ENCODE measurements at regions not wholly inside any gene's neighbourhood (a gene's known extent, or its start where the extent isn't known, plus 50 kb on each side); places are given as distances from the start of the nearest gene placed in this dataset.

GRCh38 chr17:14797801-14798200 lies 467.3 kb downstream of the PMP22 start:
- Histone ChIP-seq H3K9me3 (ENCODE audit: insufficient read depth, low read depth, low read length) (no peaks in the 10 kb centered on the region), H3K4me3 (ENCODE audit: low read depth, low read length) (no peak overlapping the region), H3K4me2 (ENCODE audit: low read length) (no peak overlapping the region), H3K4ac (ENCODE audit: low read depth, low read length) (no peak overlapping the region), H4K8ac (ENCODE audit: low read depth, low read length) (no peak overlapping the region), H3K79me1 (ENCODE audit: low read length) (no peaks in the 10 kb centered on the region), H3K27ac (ENCODE audit: low read depth, low read length) (no peak overlapping the region), H2AK5ac (ENCODE audit: low read length) (no peak overlapping the region), H3K18ac (ENCODE audit: low read length) (no peak overlapping the region), H3K36me3 (ENCODE audit: control insufficient read depth in 1 of 2, insufficient read depth in 2 of 2, low read length in 2 of 2) (no peaks in the 10 kb centered on the region), H3K14ac (ENCODE audit: low read length) (no peak overlapping the region), H3K9ac (ENCODE audit: low read length) (no peak overlapping the region), H2BK120ac (ENCODE audit: insufficient read depth, low read length, poor library complexity) (no peak overlapping the region), H3K4me1 (ENCODE audit: control insufficient read depth in 1 of 2, insufficient read depth in 2 of 2, low read length in 2 of 2) (peaks cover 2% of the 10 kb centered on the region in 2 experiments), H4K12ac (ENCODE audit: low read depth, low read length) (no peak overlapping the region), H3K23ac (ENCODE audit: low read length) (no peak overlapping the region), H2AFZ (ENCODE audit: insufficient read depth, low read length, poor library complexity) (no peak overlapping the region), H2BK5ac (ENCODE audit: low read depth, low read length, poor library complexity) (no peak overlapping the region), H3K27me3 (ENCODE audit: insufficient read depth, low read length) (no peaks in the 10 kb centered on the region), H4K91ac (ENCODE audit: low read depth, low read length) (no peak overlapping the region), H3K79me2 (ENCODE audit: control insufficient read depth, insufficient read depth, low read length, poor library complexity) (no peaks in the 10 kb centered on the region), H2BK12ac (ENCODE audit: low read length) (no peak overlapping the region)
- no peak for DNase-seq
- no CpG with 5 or more reads among the region's 6 CpGs for WGBS (ENCODE audit: extremely low coverage, insufficient coverage, insufficient read length)

GRCh38 chr17:14797021-14797420 lies 468.1 kb downstream of the PMP22 start:
- no peak overlapping the region for H2AFZ ChIP-seq (ENCODE audit: insufficient read depth, low read length, poor library complexity)
- H4K8ac ChIP-seq (ENCODE audit: low read depth, low read length), result no peak overlapping the region
- no peaks in the 10 kb centered on the region for H3K79me2 ChIP-seq (ENCODE audit: control insufficient read depth, insufficient read depth, low read length, poor library complexity)
- WGBS (ENCODE audit: extremely low coverage, insufficient coverage, insufficient read length), result no CpG with 5 or more reads among the region's 4 CpGs
- no peak for DNase-seq
- H3K14ac ChIP-seq (ENCODE audit: low read length), result no peak overlapping the region
- no peak overlapping the region for H3K27ac ChIP-seq (ENCODE audit: low read depth, low read length)
- no peak overlapping the region for H2BK120ac ChIP-seq (ENCODE audit: insufficient read depth, low read length, poor library complexity)
- H4K91ac ChIP-seq (ENCODE audit: low read depth, low read length), result no peak overlapping the region
- no peaks in the 10 kb centered on the region for H3K79me1 ChIP-seq (ENCODE audit: low read length)
- H3K4me1 ChIP-seq (ENCODE audit: control insufficient read depth in 1 of 2, insufficient read depth in 2 of 2, low read length in 2 of 2), result peaks cover 3 to 4% of the 10 kb centered on the region in 2 experiments
- no peak overlapping the region for H4K12ac ChIP-seq (ENCODE audit: low read depth, low read length)
- no peak overlapping the region for H2BK5ac ChIP-seq (ENCODE audit: low read depth, low read length, poor library complexity)
- no peak overlapping the region for H2BK12ac ChIP-seq (ENCODE audit: low read length)
- no peak overlapping the region for H3K18ac ChIP-seq (ENCODE audit: low read length)
- H3K36me3 ChIP-seq (ENCODE audit: control insufficient read depth in 1 of 2, insufficient read depth in 2 of 2, low read length in 2 of 2), result no peaks in the 10 kb centered on the region
- H3K9me3 ChIP-seq (ENCODE audit: insufficient read depth, low read depth, low read length), result no peaks in the 10 kb centered on the region
- H3K27me3 ChIP-seq (ENCODE audit: insufficient read depth, low read length), result no peaks in the 10 kb centered on the region
- no peak overlapping the region for H3K9ac ChIP-seq (ENCODE audit: low read length)
- no peak overlapping the region for H2AK5ac ChIP-seq (ENCODE audit: low read length)
- H3K4me3 ChIP-seq (ENCODE audit: low read depth, low read length), result no peak overlapping the region
- no peak overlapping the region for H3K4ac ChIP-seq (ENCODE audit: low read depth, low read length)
- H3K23ac ChIP-seq (ENCODE audit: low read length), result no peak overlapping the region
- no peak overlapping the region for H3K4me2 ChIP-seq (ENCODE audit: low read length)

GRCh38 chr17:14794961-14795360 lies 470.2 kb downstream of the PMP22 start:
- Histone ChIP-seq H2BK5ac (ENCODE audit: low read depth, low read length, poor library complexity) (no peak overlapping the region), H3K4me3 (ENCODE audit: low read depth, low read length) (no peak overlapping the region), H2AFZ (ENCODE audit: insufficient read depth, low read length, poor library complexity) (no peak overlapping the region), H3K79me1 (ENCODE audit: low read length) (no peaks in the 10 kb centered on the region), H3K23ac (ENCODE audit: low read length) (no peak overlapping the region), H2AK5ac (ENCODE audit: low read length) (no peak overlapping the region), H3K27me3 (ENCODE audit: insufficient read depth, low read length) (no peaks in the 10 kb centered on the region), H3K4me1 (ENCODE audit: control insufficient read depth in 1 of 2, insufficient read depth in 2 of 2, low read length in 2 of 2) (peaks cover 3 to 4% of the 10 kb centered on the region in 2 experiments), H4K12ac (ENCODE audit: low read depth, low read length) (no peak overlapping the region), H2BK12ac (ENCODE audit: low read length) (no peak overlapping the region), H2BK120ac (ENCODE audit: insufficient read depth, low read length, poor library complexity) (no peak overlapping the region), H3K18ac (ENCODE audit: low read length) (no peak overlapping the region), H3K14ac (ENCODE audit: low read length) (no peak overlapping the region), H3K9ac (ENCODE audit: low read length) (no peak overlapping the region), H3K27ac (ENCODE audit: low read depth, low read length) (no peak overlapping the region), H3K9me3 (ENCODE audit: insufficient read depth, low read depth, low read length) (no peaks in the 10 kb centered on the region), H3K36me3 (ENCODE audit: control insufficient read depth in 1 of 2, insufficient read depth in 2 of 2, low read length in 2 of 2) (no peaks in the 10 kb centered on the region), H4K91ac (ENCODE audit: low read depth, low read length) (no peak overlapping the region), H4K8ac (ENCODE audit: low read depth, low read length) (no peak overlapping the region), H3K4ac (ENCODE audit: low read depth, low read length) (no peak overlapping the region), H3K4me2 (ENCODE audit: low read length) (no peak overlapping the region), H3K79me2 (ENCODE audit: control insufficient read depth, insufficient read depth, low read length, poor library complexity) (no peaks in the 10 kb centered on the region)
- no CpG with 5 or more reads among the region's 1 CpG for WGBS (ENCODE audit: extremely low coverage, insufficient coverage, insufficient read length)
- no peak for DNase-seq

GRCh38 chr17:14793237-14793636 lies 471.9 kb downstream of the PMP22 start:
- WGBS (ENCODE audit: extremely low coverage, insufficient coverage, insufficient read length), result no CpG with 5 or more reads among the region's 3 CpGs
- Histone ChIP-seq H3K4me1 (ENCODE audit: control insufficient read depth in 1 of 2, insufficient read depth in 2 of 2, low read length in 2 of 2) (peaks cover 3 to 4% of the 10 kb centered on the region in 2 experiments), H4K8ac (ENCODE audit: low read depth, low read length) (no peak overlapping the region), H3K4ac (ENCODE audit: low read depth, low read length) (no peak overlapping the region), H3K9ac (ENCODE audit: low read length) (no peak overlapping the region), H3K79me2 (ENCODE audit: control insufficient read depth, insufficient read depth, low read length, poor library complexity) (no peaks in the 10 kb centered on the region), H2AK5ac (ENCODE audit: low read length) (no peak overlapping the region), H2BK120ac (ENCODE audit: insufficient read depth, low read length, poor library complexity) (no peak overlapping the region), H3K27ac (ENCODE audit: low read depth, low read length) (no peak overlapping the region), H3K9me3 (ENCODE audit: insufficient read depth, low read depth, low read length) (no peaks in the 10 kb centered on the region), H4K12ac (ENCODE audit: low read depth, low read length) (no peak overlapping the region), H2BK5ac (ENCODE audit: low read depth, low read length, poor library complexity) (no peak overlapping the region), H3K36me3 (ENCODE audit: control insufficient read depth in 1 of 2, insufficient read depth in 2 of 2, low read length in 2 of 2) (no peaks in the 10 kb centered on the region), H3K4me3 (ENCODE audit: low read depth, low read length) (no peak overlapping the region), H3K18ac (ENCODE audit: low read length) (no peak overlapping the region), H3K23ac (ENCODE audit: low read length) (no peak overlapping the region), H3K79me1 (ENCODE audit: low read length) (no peaks in the 10 kb centered on the region), H2BK12ac (ENCODE audit: low read length) (no peak overlapping the region), H3K27me3 (ENCODE audit: insufficient read depth, low read length) (no peaks in the 10 kb centered on the region), H4K91ac (ENCODE audit: low read depth, low read length) (no peak overlapping the region), H3K14ac (ENCODE audit: low read length) (no peak overlapping the region), H2AFZ (ENCODE audit: insufficient read depth, low read length, poor library complexity) (no peak overlapping the region), H3K4me2 (ENCODE audit: low read length) (no peak overlapping the region)
- no peak for DNase-seq
